NCI-H187 (cell line): ENCODE measurements at regions not wholly inside any gene's neighbourhood (a gene's known extent, or its start where the extent isn't known, plus 50 kb on each side); places are given as distances from the start of the nearest gene placed in this dataset.

Source experiments
- DNase-seq, 2 experiments: peaks; one replicate each; lab custom pipeline; 2025; lab: John Stamatoyannopoulos, UW

GRCh38 chr14:26395726-26396125 lies 202.1 kb downstream of the NOVA1 start:
- no peak for DNase-seq

DNA sequence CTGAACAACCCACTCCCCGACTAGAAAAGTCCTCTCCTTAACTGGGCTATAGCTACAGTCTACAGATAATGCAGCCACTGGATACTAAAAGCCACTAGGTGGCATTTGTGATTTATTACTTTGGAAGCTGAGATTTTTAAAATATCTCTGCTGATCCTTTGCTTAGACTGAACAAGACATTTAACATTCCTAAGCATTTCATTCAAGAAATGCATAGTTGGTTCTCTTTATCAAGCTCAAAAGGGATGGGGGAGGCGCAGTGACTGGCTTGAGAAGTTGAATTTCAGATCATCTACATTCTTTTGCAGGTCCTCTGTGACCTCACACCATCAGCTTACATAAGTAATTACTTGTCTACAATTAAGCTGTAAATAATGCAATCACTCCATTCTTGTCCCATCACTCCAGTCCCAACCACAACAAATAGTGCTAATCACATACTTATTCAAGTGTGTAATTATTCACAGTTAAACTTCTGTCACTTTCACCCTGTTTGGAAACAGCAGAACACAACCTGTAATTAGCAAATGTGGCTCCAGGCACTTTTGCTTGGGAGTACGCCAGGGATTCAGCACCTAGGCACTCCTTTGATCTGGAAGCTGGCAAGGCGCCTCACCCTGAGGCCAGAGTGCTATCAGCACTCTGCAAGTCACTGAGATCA lies 203.6 kb downstream of the NOVA1 start:
- DNase-seq = no peak

GRCh38 chr14:26392498-26392897 lies 205.3 kb downstream of the NOVA1 start:
- no peak for DNase-seq

DNA sequence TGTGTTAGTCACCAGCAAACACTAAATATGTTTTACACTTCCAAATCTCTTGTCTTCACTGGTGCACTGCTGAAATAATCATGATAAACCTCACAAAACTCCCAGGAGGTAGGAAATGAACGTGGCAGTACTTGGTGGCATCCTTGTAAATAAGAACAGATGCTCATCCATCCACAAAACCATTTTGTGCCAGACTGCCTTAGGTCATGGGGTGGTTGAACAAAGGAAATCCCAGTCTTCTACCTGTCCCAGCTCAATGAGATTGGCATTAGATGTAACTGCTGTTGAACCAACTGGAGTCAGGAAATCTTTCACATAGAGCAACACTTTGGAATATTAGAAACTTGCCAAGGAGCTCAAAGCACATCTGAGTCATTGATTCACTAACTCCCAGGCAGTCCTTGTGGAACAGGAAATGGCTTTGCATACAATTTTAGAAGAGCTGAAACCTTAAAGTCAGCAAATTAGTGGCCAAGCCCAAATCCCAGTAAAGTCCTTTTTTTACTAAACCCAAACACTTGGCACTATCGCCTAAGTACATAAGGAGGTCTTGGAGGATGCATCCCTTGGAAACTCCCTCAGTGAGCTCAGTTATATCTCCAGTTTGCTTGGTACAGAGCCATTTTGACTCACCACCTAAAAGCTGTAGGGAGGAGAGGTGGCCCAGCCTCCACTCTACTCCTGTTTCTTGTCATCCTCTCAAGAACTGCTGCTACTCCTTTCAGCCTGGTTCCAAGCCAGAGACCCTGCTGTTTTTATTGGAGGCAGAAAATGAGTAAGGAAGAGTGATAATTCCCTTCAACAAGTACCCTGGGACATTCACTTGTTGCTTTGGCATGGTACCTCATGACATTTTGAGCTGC lies 208.0 kb downstream of the NOVA1 start:
- DNase-seq = no peak

DNA sequence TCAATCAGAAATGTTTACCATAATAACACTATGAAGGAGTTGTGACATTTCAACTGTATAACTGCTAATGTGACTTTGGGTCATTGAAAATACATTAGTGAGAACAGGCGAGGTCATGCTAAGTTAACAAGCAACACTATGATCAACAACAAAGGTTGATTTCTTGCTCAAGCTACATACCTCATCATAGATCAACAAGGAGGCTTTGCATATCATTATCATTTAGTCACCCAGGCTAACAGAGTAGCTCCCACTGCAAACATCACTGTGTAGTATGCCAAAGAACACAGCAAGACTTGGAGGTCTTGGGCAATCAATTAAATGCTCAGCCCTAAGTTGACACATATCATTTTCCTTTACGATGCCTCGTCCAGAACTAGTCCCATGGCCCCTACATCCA lies 212.5 kb downstream of the NOVA1 start:
- no peak for DNase-seq

- no peak for DNase-seq
These were observed 214.7 kb downstream of the NOVA1 start for GRCh38 chr14:26382901-26383685.

DNA sequence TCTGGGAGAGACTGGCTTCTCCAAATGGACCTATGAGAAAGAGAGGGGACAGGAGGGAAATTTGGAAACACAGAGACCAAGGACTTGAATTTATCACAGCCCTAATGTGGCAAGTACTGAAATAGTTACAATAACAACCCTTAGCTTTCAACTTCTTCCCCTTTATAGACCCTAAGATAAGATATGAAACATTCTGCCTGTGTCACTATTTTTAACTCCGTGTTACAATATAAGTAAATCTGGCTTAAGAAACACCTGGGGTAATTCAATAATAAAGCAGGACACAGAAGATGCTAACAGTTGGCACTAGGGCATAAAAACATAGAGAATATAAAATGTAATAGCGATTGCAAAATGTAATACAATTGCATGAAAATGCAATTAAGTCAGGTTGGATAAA lies 216.4 kb downstream of the NOVA1 start:
- no peak for DNase-seq

DNA sequence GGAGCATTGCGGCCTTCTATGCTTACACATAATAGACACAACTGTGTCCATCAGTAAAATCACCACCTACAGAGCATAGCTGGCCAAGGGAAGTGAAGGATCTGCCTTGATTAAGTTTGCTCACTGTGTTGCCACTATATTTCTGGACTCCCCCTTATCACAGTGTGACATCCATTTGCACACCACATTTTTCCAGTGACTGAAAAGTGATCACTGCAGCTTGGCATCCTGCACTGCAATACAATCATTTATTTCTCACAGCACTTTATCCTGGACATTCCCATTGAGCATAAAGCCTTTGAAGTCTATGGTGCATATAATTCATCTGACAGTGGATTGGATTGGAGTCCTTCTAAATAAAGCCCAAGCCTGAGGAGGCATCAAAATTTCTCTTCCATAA lies 217.2 kb downstream of the NOVA1 start:
- DNase-seq = no peak

GRCh38 chr14:26379951-26380350 lies 217.9 kb downstream of the NOVA1 start:
- DNase-seq = no peak

DNA sequence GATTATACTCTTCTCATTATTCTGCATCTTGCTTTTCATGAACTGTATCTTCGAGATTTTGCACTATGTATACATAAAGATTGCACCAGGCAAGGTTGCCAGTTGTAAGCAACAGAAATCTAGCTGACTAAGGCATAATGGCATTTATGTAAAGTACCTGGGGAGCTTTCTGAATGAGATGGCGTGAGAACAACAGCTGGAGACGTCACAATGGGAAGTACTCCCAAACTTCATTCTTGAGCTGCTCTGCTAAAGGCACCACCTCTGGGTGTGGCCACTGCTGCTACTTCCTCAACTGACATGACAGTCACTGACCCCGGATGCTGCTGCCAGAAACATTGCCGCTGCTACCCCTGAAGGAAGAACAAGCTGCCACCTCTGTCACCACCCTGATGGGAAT lies 220.7 kb downstream of the NOVA1 start:
- DNase-seq = no peak

DNA sequence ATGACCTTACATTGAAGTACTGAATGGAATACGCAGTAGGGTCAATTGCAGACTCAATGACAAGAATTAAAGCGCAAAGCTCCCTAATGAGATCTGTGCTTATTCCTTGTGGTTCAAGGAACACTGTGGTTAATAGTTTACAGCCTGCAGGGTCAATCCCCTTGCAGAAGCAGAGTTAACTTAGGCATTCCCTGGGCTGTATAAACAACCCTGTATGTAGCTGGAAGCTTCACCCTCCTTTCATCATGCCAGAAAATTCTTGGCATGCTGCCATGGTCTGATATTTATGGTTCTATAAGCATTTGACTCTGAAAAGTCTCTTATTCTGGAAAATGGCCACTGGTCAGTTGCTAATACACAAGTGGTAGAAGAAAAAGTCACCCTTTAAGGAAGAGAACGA lies 227.7 kb downstream of the NOVA1 start:
- no peak for DNase-seq

- DNase-seq = no peak
These were observed 234.1 kb downstream of the NOVA1 start for GRCh38 chr14:26363689-26364088.

DNA sequence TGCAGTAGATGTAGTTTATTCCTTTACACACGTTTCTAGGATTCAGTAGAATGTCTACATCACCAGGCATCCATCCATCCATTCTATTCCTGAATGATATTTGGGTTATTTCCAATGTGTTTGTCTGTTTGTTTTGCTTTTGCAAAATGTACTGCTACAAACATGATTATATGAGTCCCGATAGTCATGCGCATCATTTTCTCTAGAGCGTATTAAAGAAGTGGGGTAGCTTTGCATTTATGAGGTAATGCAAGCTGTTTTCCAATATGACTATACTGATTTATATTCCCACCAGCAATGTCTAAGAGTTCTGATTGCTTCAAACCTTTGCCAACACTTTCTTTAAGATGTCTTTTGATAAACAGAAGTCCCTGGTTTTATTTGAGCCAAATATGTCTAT lies 253.2 kb downstream of the NOVA1 start:
- no peak for DNase-seq

GRCh38 chr14:26339381-26339780 lies 258.5 kb downstream of the NOVA1 start:
- no peak for DNase-seq

GRCh38 chr14:26338231-26338630 lies 259.6 kb downstream of the NOVA1 start:
- DNase-seq = no peak

GRCh38 chr14:26334288-26334687 lies 263.5 kb downstream of the NOVA1 start:
- DNase-seq = no peak

GRCh38 chr14:26332966-26333365 lies 264.9 kb downstream of the NOVA1 start:
- no peak for DNase-seq

DNA sequence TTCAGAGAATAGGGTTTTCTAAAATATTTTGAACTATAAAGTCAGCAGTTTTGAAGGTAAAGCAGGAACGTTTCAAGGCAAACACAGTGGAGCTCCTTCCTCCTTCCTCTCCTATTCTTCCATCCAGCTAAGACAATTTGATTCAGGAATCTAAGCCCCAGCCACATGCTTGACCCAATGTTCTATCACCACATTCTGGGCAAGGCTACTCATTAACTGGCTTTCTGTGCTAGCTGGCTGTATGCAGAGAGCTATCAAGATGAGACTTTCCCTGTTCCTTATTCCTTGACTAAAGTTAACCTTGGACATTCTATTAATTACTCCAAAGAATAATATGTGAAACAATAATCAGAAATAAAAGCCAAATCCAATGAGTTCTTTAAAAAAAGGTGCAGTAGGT lies 266.9 kb downstream of the NOVA1 start:
- DNase-seq = no peak

DNA sequence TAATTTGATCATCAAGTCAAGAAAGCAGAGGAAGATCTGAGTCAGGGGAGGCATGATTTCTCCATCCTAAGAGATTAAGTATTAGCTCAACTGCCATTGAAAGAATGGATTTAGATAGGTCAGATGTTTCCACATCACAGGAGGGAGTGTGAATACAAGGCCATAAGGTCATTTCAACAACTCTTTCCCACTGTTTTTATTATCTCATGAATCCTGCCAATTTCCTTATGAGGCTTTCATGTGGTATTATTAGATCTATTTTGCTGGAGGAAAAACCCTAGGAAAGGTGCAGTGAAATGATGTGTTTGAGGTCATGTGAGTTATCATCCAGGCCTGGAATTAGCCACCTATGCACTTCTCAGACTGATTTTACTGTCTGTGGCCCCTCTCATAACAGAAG lies 269.0 kb downstream of the NOVA1 start:
- no peak for DNase-seq

GRCh38 chr14:26323869-26324268 lies 274.0 kb downstream of the NOVA1 start:
- no peak for DNase-seq

DNA sequence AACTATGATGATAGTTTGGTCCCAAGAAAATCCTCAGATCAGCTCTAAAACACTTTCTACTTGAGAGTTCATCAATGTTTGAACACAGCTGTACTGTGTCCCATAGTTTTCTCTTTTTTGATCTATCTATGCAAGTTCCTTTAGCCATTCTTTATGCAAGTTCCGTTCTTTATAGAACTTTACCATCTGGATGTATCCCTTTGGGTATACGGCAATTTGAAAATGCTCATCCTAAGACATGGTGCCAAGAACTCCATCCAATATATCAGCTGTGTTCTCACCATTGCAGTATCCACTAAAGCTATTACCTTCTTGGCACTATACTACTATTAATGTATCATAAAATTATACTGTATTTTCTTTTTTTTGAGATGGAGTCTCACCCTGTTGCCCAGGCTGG lies 276.9 kb downstream of the NOVA1 start:
- no peak for DNase-seq

DNA sequence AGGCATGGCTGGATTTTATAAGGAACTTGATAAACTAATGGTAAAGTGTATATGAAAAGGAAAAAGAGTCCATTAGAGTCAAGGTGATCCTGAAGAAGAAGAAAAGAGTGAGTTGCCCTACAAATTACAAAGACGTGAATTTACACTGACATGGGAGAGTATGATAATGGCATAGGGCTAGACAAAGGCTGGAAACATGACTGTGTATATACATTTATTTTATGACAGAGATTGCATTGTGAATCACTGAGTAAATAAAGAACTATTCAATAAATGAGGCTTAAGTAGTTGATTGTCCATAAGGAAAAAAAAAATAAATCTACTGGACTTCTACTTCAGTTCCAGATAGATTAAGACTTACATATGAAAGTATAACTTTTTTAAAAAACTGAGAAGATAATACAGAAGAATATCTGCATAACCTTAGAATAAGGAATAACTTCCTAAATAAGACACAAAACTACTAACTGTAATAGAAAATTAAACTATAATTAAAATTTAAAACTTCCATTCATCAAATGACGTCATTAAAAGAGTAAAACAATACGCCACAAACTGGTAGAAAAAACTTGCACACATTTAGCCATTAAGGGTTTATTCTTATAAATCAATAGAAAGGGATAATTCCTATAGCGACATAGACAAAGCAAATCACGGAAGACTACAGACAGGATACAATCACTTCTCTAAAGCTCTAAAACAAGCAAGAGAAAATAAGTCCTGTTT lies 278.5 kb downstream of the NOVA1 start:
- DNase-seq = no peak
